ENCODE measurements at regions not wholly inside any gene's neighbourhood (a gene's known extent, or its start where the extent isn't known, plus 50 kb on each side); places are given as distances from the start of the nearest gene placed in this dataset.

- H3K36me3 Mint-ChIP-seq (ENCODE audit: insufficient read depth in 1 of 3, low read depth in 3 of 3), result no peaks in the 10 kb centered on the region
- no peak overlapping the region for H3K4me2 ChIP-seq (ENCODE audit: insufficient read depth, insufficient read length, low read length)
- no peak overlapping the region for H2AK5ac ChIP-seq (ENCODE audit: insufficient read length, low read length)
- H3K56ac ChIP-seq (ENCODE audit: insufficient read length, low read depth, low read length), result no peak overlapping the region
- no peak overlapping the region for H3K23ac ChIP-seq (ENCODE audit: insufficient read length, low read depth, low read length)
- no peak overlapping the region for H3K27ac Mint-ChIP-seq
- no peak overlapping the region for H3K14ac ChIP-seq (ENCODE audit: insufficient read depth, low read length)
- H3K4me1 ChIP-seq (ENCODE audit: insufficient read depth, low read length), result no peaks in the 10 kb centered on the region
- H3K79me1 ChIP-seq (ENCODE audit: insufficient read depth, low read depth, low read length, poor library complexity, severe bottlenecking), result no peaks in the 10 kb centered on the region
- no peak overlapping the region for H3K4ac ChIP-seq (ENCODE audit: low read depth, low read length)
- no peak overlapping the region for H3K27ac ChIP-seq (ENCODE audit: insufficient read length, low read depth, low read length)
- H3K27me3 ChIP-seq (ENCODE audit: insufficient read depth, low read length), result no peaks in the 10 kb centered on the region
- H3T11ph ChIP-seq (ENCODE audit: low read length), result no peak overlapping the region
- H2BK5ac ChIP-seq (ENCODE audit: insufficient read length, low read length), result no peak overlapping the region
- H3K4me1 Mint-ChIP-seq, result no peaks in the 10 kb centered on the region
- no peak overlapping the region for H2BK20ac ChIP-seq (ENCODE audit: low read depth, low read length, poor library complexity, severe bottlenecking)
- no peak overlapping the region for H2BK15ac ChIP-seq (ENCODE audit: low read depth, low read length)
- no peak for DNase-seq
- no peaks in the 10 kb centered on the region for H3K23me2 ChIP-seq (ENCODE audit: insufficient read length, low read depth, low read length, poor library complexity, severe bottlenecking)
- no peak overlapping the region for H3K4me3 Mint-ChIP-seq
- no peak overlapping the region for H2BK120ac ChIP-seq (ENCODE audit: low read depth, low read length, poor library complexity, severe bottlenecking)
- no peak for TF ChIP-seq CTCF (conservative IDR thresholded peaks at IDR 0.05)
- no CpG with 5 or more reads among the region's 3 CpGs for WGBS (ENCODE audit: extremely low coverage, insufficient read length, low lambda C conversion rate)
- no peak overlapping the region for H3K18ac ChIP-seq (ENCODE audit: insufficient read length, low read depth, low read length)
- H3K9ac ChIP-seq (ENCODE audit: extremely low read depth, insufficient read length, low read length), result no peak overlapping the region
- no peaks in the 10 kb centered on the region; the same call in 1 of the 2 replicates for H3K27me3 Mint-ChIP-seq (ENCODE audit: low read depth)
- H3K9me3 Mint-ChIP-seq, result no peaks in the 10 kb centered on the region
- H4K20me1 ChIP-seq (ENCODE audit: control insufficient read depth, insufficient read depth, insufficient read length), result no peaks in the 10 kb centered on the region
- H4K91ac ChIP-seq (ENCODE audit: insufficient read length, low read depth, low read length), result no peak overlapping the region
- H2AFZ ChIP-seq (ENCODE audit: low read length), result no peak overlapping the region
- no peak overlapping the region for H4K8ac ChIP-seq (replicated peaks; ENCODE audit: insufficient read length, low read depth, low read length)
- H2BK12ac ChIP-seq (ENCODE audit: insufficient read length, low read depth, low read length), result no peak overlapping the region
- no peaks in the 10 kb centered on the region for H3K79me2 ChIP-seq (ENCODE audit: insufficient read depth, low read length)
- H4K5ac ChIP-seq (ENCODE audit: insufficient read length, low read depth, low read length), result no peak overlapping the region
- H3K9me3 ChIP-seq (ENCODE audit: control insufficient read depth, low read depth, low read length), result no peaks in the 10 kb centered on the region
Observed at GRCh38 chr18:61244632-61245031, 88.6 kb upstream of the CDH20 start.
